PC-3 (cell line): ENCODE measurements at regions not wholly inside any gene's neighbourhood (a gene's known extent, or its start where the extent isn't known, plus 50 kb on each side); places are given as distances from the start of the nearest gene placed in this dataset.

Experiments used
- ATAC-seq: fragments of 200-7000 bp; cut with Tn5 transposase; 2 replicates; pipeline ENCODE4 v1.9.1; 2020; ENCODE audit warnings: mild to moderate bottlenecking, moderate library complexity
- BruUV-seq: library from RNA; stranded (reverse); fragments of 400-500 nt; replicated peaks from 2 replicates; lab custom pipeline; 2021; lab: Mats Ljungman, UMichigan
- CTCF ChIA-PET: fragments of 300-600 bp; sonication (Branson Sonifier 250); formaldehyde crosslinking; loops from one replicate; lab custom pipeline; 2022; ENCODE audit warnings: antibody characterized with exemption; lab: Charles Lee
- POLR2A ChIA-PET: fragments of 300-600 bp; sonication (Branson Sonifier 250); formaldehyde crosslinking; loops from one replicate; lab custom pipeline; 2022; ENCODE audit warnings: antibody characterized with exemption; ENCODE audit not compliant: unreplicated experiment; lab: Charles Lee
- DNase-seq: peaks from one replicate; pipeline ENCODE4 v3.0.0-alpha.2; 2015
- H2AFZ ChIP-seq: fragments of 300-600 bp; sonication (generic); 2 replicates; pipeline ENCODE4 v1.6.0; 2016; ENCODE audit warnings: antibody characterized with exemption, low read length
- H3F3A ChIP-seq: fragments of 300-600 bp; sonication (generic); one replicate; pipeline ENCODE4 v1.6.0; 2017; ENCODE audit warnings: antibody characterized with exemption, low read length, control low read depth, mild to moderate bottlenecking; ENCODE audit not compliant: unreplicated experiment
- H3K27ac ChIP-seq: fragments of 300-600 bp; sonication (generic); 2 replicates; pipeline ENCODE4 v1.5.1; 2016; ENCODE audit warnings: mild to moderate bottlenecking, low read length
- H3K27me3 ChIP-seq: fragments of 300-600 bp; sonication (generic); 2 replicates; pipeline ENCODE4 v1.6.1; 2016; ENCODE audit warnings: low read length, mixed read lengths
- H3K36me3 ChIP-seq: fragments of 300-600 bp; sonication (generic); 2 replicates; pipeline ENCODE4 v1.6.1; 2016; ENCODE audit warnings: low read depth, mixed run types, low read length, mixed read lengths
- H3K4me1 ChIP-seq: fragments of 300-600 bp; sonication (generic); 2 replicates; pipeline ENCODE4 v1.5.1; 2016; ENCODE audit warnings: low read length; ENCODE audit not compliant: insufficient read depth
- H3K4me2 ChIP-seq: fragments of 300-600 bp; sonication (generic); 2 replicates; pipeline ENCODE4 v1.6.0; 2016; ENCODE audit warnings: low read length
- H3K4me3 ChIP-seq: fragments of 300-600 bp; sonication (generic); 2 replicates; pipeline ENCODE4 v1.5.1; 2016; ENCODE audit warnings: mild to moderate bottlenecking, low read length, mixed read lengths
- H3K79me2 ChIP-seq: fragments of 300-600 bp; sonication (generic); 2 replicates; pipeline ENCODE4 v1.6.1; 2017; ENCODE audit warnings: low read length, mixed read lengths
- H3K9ac ChIP-seq: fragments of 300-600 bp; sonication (generic); 2 replicates; pipeline ENCODE4 v1.6.0; 2016; ENCODE audit warnings: mild to moderate bottlenecking, low read length
- H3K9me2 ChIP-seq: fragments of 300-600 bp; sonication (generic); replicated peaks from 2 replicates; pipeline ENCODE4 v1.6.1; 2016; ENCODE audit warnings: mixed run types, low read length, mixed read lengths
- H3K9me3 ChIP-seq: fragments of 300-600 bp; sonication (generic); 2 replicates; pipeline ENCODE4 v1.6.1; 2016; ENCODE audit warnings: low read length, mixed read lengths
- H4K20me1 ChIP-seq: fragments of 300-600 bp; sonication (generic); 2 replicates; pipeline ENCODE4 v1.6.1; 2016; ENCODE audit warnings: low read length, mixed read lengths
- CTCF ChIP-seq: fragments of 300-600 bp; sonication (generic); conservative IDR thresholded peaks from 2 replicates; pipeline ENCODE4 v1.5.1; 2017; ENCODE audit warnings: antibody characterized with exemption, low read depth, mild to moderate bottlenecking, low read length
- EZH2 ChIP-seq: fragments of 300-600 bp; sonication (generic); IDR thresholded peaks from one replicate; pipeline ENCODE4 v1.6.1; 2017; ENCODE audit warnings: antibody characterized with exemption, mild to moderate bottlenecking, low read length; ENCODE audit not compliant: unreplicated experiment
- EZH2phosphoT487 ChIP-seq: fragments of 300-600 bp; sonication (generic); IDR thresholded peaks from 2 replicates; pipeline ENCODE4 v1.6.1; 2018; ENCODE audit warnings: mild to moderate bottlenecking, antibody characterized with exemption, low read length, borderline replicate concordance
- intact Hi-C: fragments of 100-400 bp; cut with micrococcal nuclease; formaldehyde crosslinking; loops from 2 replicates; pipeline ENCODE4 v1.9.0; 2023

- H3K4me2 ChIP-seq: no peak overlapping the region
- ATAC-seq: no peak
- no peaks in the 10 kb centered on the region for H3K9me3 ChIP-seq
- no peak for TF ChIP-seq EZH2phosphoT487
- no peak for TF ChIP-seq EZH2
- no peak for TF ChIP-seq CTCF
- H2AFZ ChIP-seq: no peak overlapping the region
- H3K9me2 ChIP-seq: no peaks in the 10 kb centered on the region
- intact Hi-C loops: no loop called here
- H4K20me1 ChIP-seq: no peaks in the 10 kb centered on the region
- H3K9ac ChIP-seq: no peak overlapping the region
- H3K79me2 ChIP-seq: no peaks in the 10 kb centered on the region
- H3K4me1 ChIP-seq: no peaks in the 10 kb centered on the region
- H3K4me3 ChIP-seq: no peak overlapping the region
- DNase-seq: no peak
- CTCF ChIA-PET: no interaction called here
- BruUV-seq: no TSS peak
- no peaks in the 10 kb centered on the region for H3F3A ChIP-seq
- no peaks in the 10 kb centered on the region for H3K27me3 ChIP-seq
- no peak overlapping the region for H3K27ac ChIP-seq
- no peaks in the 10 kb centered on the region for H3K36me3 ChIP-seq
- POLR2A ChIA-PET: no interaction called here
Measured at GRCh38 chr6:95846652-95847051, 169.1 kb upstream of the FUT9 start.

DNA sequence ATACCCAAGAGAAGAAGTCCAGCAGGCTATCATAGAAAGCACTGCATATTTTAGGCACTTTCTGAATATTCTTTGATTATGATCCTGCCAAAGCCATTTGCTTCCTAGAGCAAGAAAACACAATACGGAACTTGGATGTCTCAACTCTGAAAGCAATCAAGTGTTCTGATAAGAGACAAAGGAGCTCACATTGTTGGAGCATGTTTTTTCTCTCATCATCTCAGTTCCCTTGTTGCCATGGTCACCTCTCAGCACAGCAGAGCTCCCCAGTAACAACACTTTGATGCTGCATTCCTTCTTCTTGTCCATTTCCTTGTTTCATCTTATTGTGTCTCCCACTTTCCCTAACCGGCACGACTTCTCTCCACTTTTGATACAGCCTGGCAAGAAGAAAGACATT is 168.7 kb upstream of the FUT9 start:
- H3K79me2 ChIP-seq: no peaks in the 10 kb centered on the region
- no peak overlapping the region for H3K9ac ChIP-seq
- H3K36me3 ChIP-seq: no peaks in the 10 kb centered on the region
- ChIA-PET POLR2A (no interaction called here), CTCF (no interaction called here)
- H2AFZ ChIP-seq: no peak overlapping the region
- H3K9me2 ChIP-seq: no peaks in the 10 kb centered on the region
- H3F3A ChIP-seq: no peaks in the 10 kb centered on the region
- no peaks in the 10 kb centered on the region for H4K20me1 ChIP-seq
- H3K4me3 ChIP-seq: no peak overlapping the region
- H3K9me3 ChIP-seq: no peaks in the 10 kb centered on the region
- TF ChIP-seq CTCF (no peak), EZH2phosphoT487 (no peak), EZH2 (no peak)
- no peaks in the 10 kb centered on the region for H3K4me1 ChIP-seq
- DNase-seq: no peak
- intact Hi-C loops: no loop called here
- BruUV-seq: no TSS peak
- no peak for ATAC-seq
- no peak overlapping the region for H3K4me2 ChIP-seq
- no peak overlapping the region for H3K27ac ChIP-seq
- no peaks in the 10 kb centered on the region for H3K27me3 ChIP-seq

DNA sequence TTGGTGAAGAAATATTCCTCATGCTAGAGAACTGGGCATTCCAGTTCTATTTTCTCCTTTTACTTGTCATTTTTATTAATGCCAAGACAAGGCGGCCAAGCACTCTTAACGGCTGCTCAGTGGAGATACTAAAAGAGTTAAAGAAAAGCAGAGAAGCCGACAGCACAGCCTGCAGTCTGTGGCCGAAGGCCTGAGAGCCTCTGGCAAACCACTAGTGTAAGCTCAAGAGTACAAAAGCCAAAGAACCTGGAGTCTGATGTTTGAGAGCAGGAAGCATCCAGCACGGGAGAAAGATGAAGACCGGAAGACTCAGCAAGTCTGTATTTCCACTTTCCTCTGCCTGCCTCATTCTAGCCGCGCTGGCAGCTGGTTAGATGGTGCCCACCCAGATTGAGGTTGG is 167.1 kb upstream of the FUT9 start:
- Histone ChIP-seq H4K20me1 (no peaks in the 10 kb centered on the region), H3F3A (no peaks in the 10 kb centered on the region), H3K36me3 (no peaks in the 10 kb centered on the region), H3K4me3 (no peak overlapping the region), H3K9me2 (no peaks in the 10 kb centered on the region), H3K9ac (no peak overlapping the region), H3K9me3 (no peaks in the 10 kb centered on the region), H3K27me3 (no peaks in the 10 kb centered on the region), H3K27ac (no peak overlapping the region), H3K79me2 (no peaks in the 10 kb centered on the region), H3K4me2 (no peak overlapping the region), H3K4me1 (no peaks in the 10 kb centered on the region), H2AFZ (no peak overlapping the region)
- TF ChIP-seq EZH2phosphoT487 (no peak), EZH2 (no peak), CTCF (no peak)
- no peak for ATAC-seq
- no TSS peak for BruUV-seq
- ChIA-PET POLR2A (no interaction called here), CTCF (no interaction called here)
- no peak for DNase-seq
- intact Hi-C loops: no loop called here
